GM10266 (cell line): ENCODE measurements at regions not wholly inside any gene's neighbourhood (a gene's known extent, or its start where the extent isn't known, plus 50 kb on each side); places are given as distances from the start of the nearest gene placed in this dataset.

Experiments used
- DNase-seq: peaks from one replicate; pipeline ENCODE4 v3.0.0; 2012; ENCODE audit errors: extremely low spot score
- TF ChIP-seq, protein P1 (sequence below): IDR thresholded peaks from 2 replicates; pipeline ENCODE4 v1.5.1; 2012; ENCODE audit warnings: mild to moderate bottlenecking, low read depth; ENCODE audit not compliant: control insufficient read depth, insufficient read depth; ENCODE audit errors: missing control alignments

DNA sequence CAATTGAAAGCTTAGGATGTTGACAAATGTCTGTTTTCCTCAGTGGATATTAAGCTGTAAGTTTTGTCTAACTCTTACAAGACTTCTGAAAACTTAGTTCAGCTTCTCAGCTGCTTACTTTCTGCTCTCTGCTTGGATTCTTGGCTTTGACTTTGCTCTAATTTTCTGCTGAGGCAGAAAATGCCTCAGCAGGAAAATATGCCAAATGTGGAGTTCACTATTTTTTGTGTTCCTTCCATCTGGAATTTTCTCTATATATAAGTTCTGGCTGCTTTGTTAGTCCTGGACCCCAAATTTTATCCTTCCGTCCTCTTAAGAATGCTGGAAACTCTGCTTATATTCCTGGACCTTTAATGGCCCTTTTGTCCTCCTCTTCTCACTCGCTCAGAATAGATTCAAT is 352.6 kb upstream of the NWD2 start:
- DNase-seq: no peak
- TF ChIP-seq, protein P1, sequence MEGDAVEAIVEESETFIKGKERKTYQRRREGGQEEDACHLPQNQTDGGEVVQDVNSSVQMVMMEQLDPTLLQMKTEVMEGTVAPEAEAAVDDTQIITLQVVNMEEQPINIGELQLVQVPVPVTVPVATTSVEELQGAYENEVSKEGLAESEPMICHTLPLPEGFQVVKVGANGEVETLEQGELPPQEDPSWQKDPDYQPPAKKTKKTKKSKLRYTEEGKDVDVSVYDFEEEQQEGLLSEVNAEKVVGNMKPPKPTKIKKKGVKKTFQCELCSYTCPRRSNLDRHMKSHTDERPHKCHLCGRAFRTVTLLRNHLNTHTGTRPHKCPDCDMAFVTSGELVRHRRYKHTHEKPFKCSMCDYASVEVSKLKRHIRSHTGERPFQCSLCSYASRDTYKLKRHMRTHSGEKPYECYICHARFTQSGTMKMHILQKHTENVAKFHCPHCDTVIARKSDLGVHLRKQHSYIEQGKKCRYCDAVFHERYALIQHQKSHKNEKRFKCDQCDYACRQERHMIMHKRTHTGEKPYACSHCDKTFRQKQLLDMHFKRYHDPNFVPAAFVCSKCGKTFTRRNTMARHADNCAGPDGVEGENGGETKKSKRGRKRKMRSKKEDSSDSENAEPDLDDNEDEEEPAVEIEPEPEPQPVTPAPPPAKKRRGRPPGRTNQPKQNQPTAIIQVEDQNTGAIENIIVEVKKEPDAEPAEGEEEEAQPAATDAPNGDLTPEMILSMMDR: no peak

DNA sequence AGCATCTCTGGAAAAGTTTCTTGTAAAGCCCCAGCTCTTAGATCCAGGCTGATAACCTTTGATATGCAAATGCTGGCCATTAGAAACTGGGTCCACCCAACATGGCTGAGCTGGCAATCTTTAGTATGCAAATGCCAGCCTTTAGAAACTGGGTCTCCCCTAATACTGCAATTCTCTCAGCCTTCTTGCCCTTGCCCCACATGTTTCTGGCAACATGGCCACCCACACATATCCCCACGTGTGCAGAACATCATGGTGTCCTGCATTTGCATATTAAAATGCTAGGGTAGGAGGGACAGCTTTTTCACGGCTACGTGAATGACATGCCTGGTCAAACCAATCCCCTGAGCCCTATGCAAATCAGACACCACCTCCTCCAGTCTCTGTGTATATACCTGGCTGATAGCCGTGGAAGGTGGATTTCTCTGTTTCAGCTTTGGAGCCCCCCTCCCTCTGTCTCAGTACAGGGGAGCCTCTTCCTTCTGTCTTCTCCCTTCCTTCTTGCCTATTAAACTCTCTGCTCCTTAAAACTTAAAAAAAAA is 344.0 kb upstream of the NWD2 start:
- TF ChIP-seq, protein P1: no peak
- DNase-seq: no peak

DNA sequence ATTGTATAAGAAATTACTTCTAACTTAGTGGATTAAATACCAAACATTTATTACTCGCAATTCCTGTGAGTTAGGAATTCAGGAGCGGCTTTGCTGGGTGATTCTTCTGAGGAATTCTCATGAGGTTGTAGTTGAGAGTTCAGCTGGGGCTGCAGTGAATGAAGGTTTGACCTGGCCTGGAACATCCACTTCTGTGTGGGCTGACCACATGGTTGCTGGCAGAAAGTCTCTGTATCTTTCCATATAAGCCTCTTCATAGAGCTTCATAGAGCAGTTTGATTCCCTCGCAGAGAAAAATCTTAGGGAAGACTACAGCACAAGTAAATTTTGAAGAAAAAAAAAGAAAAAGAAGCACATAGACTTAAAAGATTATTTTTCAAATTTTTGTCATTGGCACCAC is 339.7 kb upstream of the NWD2 start:
- TF ChIP-seq, protein P1: no peak
- DNase-seq: no peak

DNA sequence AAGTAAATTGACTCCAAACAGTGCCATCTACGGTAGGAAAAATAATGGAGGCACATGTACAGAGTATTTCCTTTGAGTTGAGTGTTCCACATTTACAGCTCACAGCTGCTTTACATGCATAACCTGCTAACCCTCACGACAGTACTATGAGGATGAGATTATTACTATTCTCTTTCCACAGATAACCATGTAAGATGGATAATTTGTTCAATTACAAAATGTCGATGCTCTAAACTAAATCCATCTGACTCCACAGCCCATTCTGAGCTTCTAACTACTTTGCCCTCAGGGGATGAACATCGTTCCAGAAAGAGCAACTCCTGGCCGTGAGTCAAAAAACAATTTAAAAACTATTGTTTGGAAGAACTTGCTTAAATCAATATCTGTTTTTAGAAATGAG is 330.4 kb upstream of the NWD2 start:
- DNase-seq: no peak
- TF ChIP-seq, protein P1: no peak

DNA sequence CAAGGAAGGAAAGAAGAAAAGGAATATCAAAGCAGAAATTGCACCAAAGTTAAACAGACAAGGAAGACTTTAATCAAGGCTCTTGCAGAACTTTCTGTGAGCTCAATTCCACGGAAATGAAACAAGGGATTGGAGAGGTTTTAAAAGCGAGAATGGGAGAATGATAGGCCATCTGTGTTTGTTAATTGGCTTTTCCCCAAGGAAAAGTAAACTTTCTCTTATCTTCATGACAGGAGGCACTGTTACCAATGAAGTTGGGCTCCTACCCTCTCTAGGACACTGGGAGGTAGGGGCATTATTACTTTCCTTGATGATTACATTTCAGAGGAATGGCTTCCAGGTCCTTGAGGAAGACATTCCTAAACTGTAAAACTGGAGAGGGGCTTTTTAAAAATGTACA is 328.8 kb upstream of the NWD2 start:
- TF ChIP-seq, protein P1: no peak
- DNase-seq: no peak

DNA sequence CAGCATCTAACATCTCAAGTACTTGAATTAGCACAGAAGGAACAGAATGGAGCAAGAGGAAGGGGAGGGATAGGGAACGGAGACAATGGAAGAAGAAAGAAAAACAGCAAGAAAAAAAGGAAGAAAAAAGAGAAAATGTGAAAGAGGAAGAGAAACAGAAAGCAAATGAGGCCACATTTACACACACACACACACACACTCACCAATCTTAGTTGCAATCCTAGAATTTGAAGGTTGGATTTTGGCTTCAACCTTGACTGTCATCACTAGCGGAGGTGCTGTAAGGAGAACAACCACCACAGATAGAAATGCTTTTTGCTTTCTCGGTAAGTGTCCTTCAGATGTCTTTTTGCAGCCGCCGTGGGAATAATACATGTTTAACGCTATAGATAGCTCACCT is 327.1 kb upstream of the NWD2 start:
- no peak for DNase-seq
- TF ChIP-seq, protein P1: no peak

DNA sequence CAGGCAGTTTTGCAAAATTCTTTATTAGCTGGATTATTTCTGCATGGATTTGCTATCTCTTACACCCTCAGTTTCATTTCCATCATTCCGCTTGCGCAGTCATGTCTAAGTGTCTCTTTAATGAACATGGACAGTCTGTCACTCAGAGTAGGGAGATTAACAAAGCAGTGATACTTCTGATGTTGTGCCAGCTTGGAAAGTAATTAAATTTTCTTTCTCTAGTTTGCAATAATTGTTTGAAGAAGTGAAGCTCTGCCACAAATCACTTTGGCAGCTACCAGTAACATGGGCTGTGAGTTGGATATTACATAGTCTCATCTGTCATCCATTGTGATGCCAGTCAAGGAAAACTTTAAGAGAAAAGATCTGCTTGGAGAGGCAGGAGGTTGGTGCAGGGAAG is 324.8 kb upstream of the NWD2 start:
- TF ChIP-seq, protein P1: no peak
- no peak for DNase-seq
